ENCODE measurements at regions not wholly inside any gene's neighbourhood (a gene's known extent, or its start where the extent isn't known, plus 50 kb on each side); places are given as distances from the start of the nearest gene placed in this dataset.
"Not testable (repeated sequence)": the region's sequence is repeated elsewhere in the genome, so short reads cannot be mapped to it uniquely, and the experiment has no call there.

- no peaks in the 10 kb centered on the region for H3K9me3 Mint-ChIP-seq
These were observed 76.1 kb upstream of the DNAJC10 start for GRCh38 chr2:182639971-182640370.

GRCh38 chr2:182642328-182642727 lies 73.7 kb upstream of the DNAJC10 start:
- DNase-seq (peak in 5 of 10 donors; percentile 5 to 73 (median 15)), ATAC-seq (peak; percentile 46 to 49)
- Mint-ChIP-seq H3K27ac (no peak overlapping the region), H3K36me3 (no peaks in the 10 kb centered on the region), H3K9me3 (no peaks in the 10 kb centered on the region), H3K4me3 (no peak overlapping the region), H3K4me1 (no peaks in the 10 kb centered on the region), H3K27me3 (peaks cover 2 to 9% (median 5%) of the 10 kb centered on the region in 5 donors)
- POLR2A ChIA-PET = no interaction called here

More at GRCh38 chr2:182639971-182640370, 76.1 kb upstream of the DNAJC10 start:
- ATAC-seq (no peak), DNase-seq (no peak)
- H3K4me3 Mint-ChIP-seq = no peak overlapping the region
- POLR2A ChIA-PET = no interaction called here
- H3K36me3 Mint-ChIP-seq = no peaks in the 10 kb centered on the region
- H3K27ac Mint-ChIP-seq = no peak overlapping the region
- H3K4me1 Mint-ChIP-seq = no peaks in the 10 kb centered on the region
- peaks cover 5 to 17% (median 8%) of the 10 kb centered on the region in 5 donors for H3K27me3 Mint-ChIP-seq

- peaks cover 0 to 2% (median 0%) of the 10 kb centered on the region in 4 donors for H3K4me1 Mint-ChIP-seq
- peaks cover 0 to 6% (median 0%) of the 10 kb centered on the region in 5 donors for H3K27me3 Mint-ChIP-seq
- H3K36me3 Mint-ChIP-seq = no peaks in the 10 kb centered on the region
- POLR2A ChIA-PET = no interaction called here
- ATAC-seq = no peak
- H3K4me3 Mint-ChIP-seq = no peak overlapping the region
- H3K9me3 Mint-ChIP-seq = no peaks in the 10 kb centered on the region
- no peak overlapping the region for H3K27ac Mint-ChIP-seq
- DNase-seq = no peak
These were observed 69.1 kb upstream of the DNAJC10 start for GRCh38 chr2:182646763-182647498.

GRCh38 chr2:182647499-182647787 lies 68.6 kb upstream of the DNAJC10 start:
- POLR2A ChIA-PET = no interaction called here
- H3K27ac Mint-ChIP-seq = no peak overlapping the region
- DNase-seq = no peak
- no peak overlapping the region for H3K4me3 Mint-ChIP-seq
- no peaks in the 10 kb centered on the region for H3K36me3 Mint-ChIP-seq
- peaks cover 0 to 2% (median 0%) of the 10 kb centered on the region in 4 donors for H3K4me1 Mint-ChIP-seq
- ATAC-seq = no peak
- H3K9me3 Mint-ChIP-seq = no peaks in the 10 kb centered on the region
- peaks cover 0 to 6% (median 0%) of the 10 kb centered on the region in 5 donors for H3K27me3 Mint-ChIP-seq

GRCh38 chr2:182649316-182649715 lies 66.7 kb upstream of the DNAJC10 start:
- DNase-seq (no peak), ATAC-seq (no peak)
- Mint-ChIP-seq H3K36me3 (no peaks in the 10 kb centered on the region), H3K27me3 (peaks cover 0 to 4% (median 0%) of the 10 kb centered on the region in 5 donors), H3K4me1 (peaks cover 0 to 2% (median 0%) of the 10 kb centered on the region in 4 donors), H3K27ac (peak overlapping the region in 1 of 10 donors; percentile 40), H3K9me3 (no peaks in the 10 kb centered on the region), H3K4me3 (no peak overlapping the region)
- POLR2A ChIA-PET = no interaction called here

- Mint-ChIP-seq H3K4me1 (peaks cover 0 to 2% (median 0%) of the 10 kb centered on the region in 4 donors), H3K36me3 (no peaks in the 10 kb centered on the region), H3K27me3 (peaks cover under 1 to 12% (median 8%) of the 10 kb centered on the region in 5 donors), H3K9me3 (no peaks in the 10 kb centered on the region), H3K27ac (no peak overlapping the region), H3K4me3 (no peak overlapping the region)
- ATAC-seq = no peak
- DNase-seq = no peak
- POLR2A ChIA-PET = no interaction called here
These were observed 65.4 kb upstream of the DNAJC10 start for GRCh38 chr2:182650704-182651103.

GRCh38 chr2:182652326-182652725 lies 63.7 kb upstream of the DNAJC10 start:
- DNase-seq (no peak), ATAC-seq (no peak)
- Mint-ChIP-seq H3K36me3 (no peaks in the 10 kb centered on the region), H3K27me3 (peaks cover 4 to 24% (median 13%) of the 10 kb centered on the region in 5 donors), H3K9me3 (no peaks in the 10 kb centered on the region), H3K4me1 (peaks cover 0 to 2% (median 0%) of the 10 kb centered on the region in 4 donors), H3K4me3 (no peak overlapping the region), H3K27ac (no peak overlapping the region)
- POLR2A ChIA-PET = no interaction called here

GRCh38 chr2:182655750-182656149 lies 60.3 kb upstream of the DNAJC10 start:
- DNase-seq (no peak), ATAC-seq (no peak)
- no peaks in the 10 kb centered on the region for H3K36me3 Mint-ChIP-seq
- POLR2A ChIA-PET = no interaction called here
- H3K9me3 Mint-ChIP-seq = no peaks in the 10 kb centered on the region
- no peak overlapping the region for H3K4me3 Mint-ChIP-seq
- H3K27me3 Mint-ChIP-seq = peaks cover 9 to 38% (median 21%) of the 10 kb centered on the region in 5 donors
- H3K27ac Mint-ChIP-seq = no peak overlapping the region
- no peaks in the 10 kb centered on the region for H3K4me1 Mint-ChIP-seq

GRCh38 chr2:182664212-182664611 lies 51.8 kb upstream of the DNAJC10 start:
- Mint-ChIP-seq H3K4me1 (no peaks in the 10 kb centered on the region), H3K9me3 (no peaks in the 10 kb centered on the region), H3K4me3 (no peak overlapping the region), H3K27me3 (peaks cover 0 to 4% (median 0%) of the 10 kb centered on the region in 5 donors), H3K27ac (no peak overlapping the region), H3K36me3 (no peaks in the 10 kb centered on the region)
- ATAC-seq (no peak), DNase-seq (no peak)
- POLR2A ChIA-PET = no interaction called here

- H3K27me3 Mint-ChIP-seq, H3K36me3 Mint-ChIP-seq, H3K27ac Mint-ChIP-seq, H3K4me1 Mint-ChIP-seq, H3K4me3 Mint-ChIP-seq, POLR2A ChIA-PET, ATAC-seq, H3K9me3 Mint-ChIP-seq, DNase-seq: not testable (repeated sequence)
These were observed 50.6 kb upstream of the DNAJC10 start for GRCh38 chr2:182665500-182665899.

All from naive thymus-derived CD8-positive, alpha-beta T cell (primary cell).